ENCODE measurements at regions not wholly inside any gene's neighbourhood (a gene's known extent, or its start where the extent isn't known, plus 50 kb on each side); places are given as distances from the start of the nearest gene placed in this dataset.

- ChIA-PET CTCF (ENCODE audit: low intra/inter-chr PET ratio, low total read pairs) (no interaction called here), POLR2A (no interaction called here)
- TF ChIP-seq BATF2 (CRISPR knock-in tag; IDR thresholded peaks at IDR 0.05) (no peak), SMARCC2 (IDR thresholded peaks at IDR 0.05) (no peak), IKZF4 (CRISPR knock-in tag; IDR thresholded peaks at IDR 0.05; ENCODE audit: borderline replicate concordance, low read depth, not compliant biosample characterization) (no peak), ZBTB10 (CRISPR knock-in tag; IDR thresholded peaks at IDR 0.05; ENCODE audit: borderline replicate concordance) (no peak), CREB1 (IDR thresholded peaks at IDR 0.05) (peak; percentile 95), CREB1 (CRISPR knock-in tag; IDR thresholded peaks at IDR 0.05) (no peak), ATF7 (IDR thresholded peaks at IDR 0.05) (peak; percentile 80), ATF7 (CRISPR knock-in tag; IDR thresholded peaks at IDR 0.05) (no peak)
- no peak overlapping the region for H3K9ac ChIP-seq (ENCODE audit: insufficient read depth, low read depth, low read length)
- intact Hi-C loops (cut with micrococcal nuclease; ENCODE audit: unreplicated experiment) (no loop called here), in situ Hi-C loops (cut with HindIII; ENCODE audit: extremely low pct_ligation_motif_present, low pct_unique_long_range_greater_than_20kb) (no loop called here)
- no peak overlapping the region for H3K27ac ChIP-seq (ENCODE audit: extremely low read length, insufficient read depth, low read length)
- DNase-seq (ENCODE audit: low spot score) (no peak), FAIRE-seq (no peak), ATAC-seq (no peak)
- no peaks in the 10 kb centered on the region for H3K4me1 ChIP-seq (ENCODE audit: insufficient read depth, low read length)
- H3K27me3 ChIP-seq (ENCODE audit: control insufficient read depth in 1 of 2, insufficient read depth in 2 of 2, low read length in 2 of 2), result peaks cover 8 to 52% of the 10 kb centered on the region in 2 experiments
- no peak overlapping the region for H3K4me2 ChIP-seq (ENCODE audit: low read depth, low read length)
- no peaks in the 10 kb centered on the region for H3K36me3 ChIP-seq (replicated peaks in 1 of 2; ENCODE audit: control insufficient read depth in 1 of 2, insufficient read depth in 2 of 2, low read length in 2 of 2)
- H3K4me3 ChIP-seq (replicated peaks in 1 of 3; ENCODE audit: insufficient read depth in 1 of 3, low read depth in 2 of 3, low read length in 3 of 3), result no peak overlapping the region
- H4K20me1 ChIP-seq (ENCODE audit: insufficient read depth, low read length), result no peaks in the 10 kb centered on the region; the same call in 1 of the 2 replicates
- H2AFZ ChIP-seq (ENCODE audit: low read length), result no peak overlapping the region
- BruUV-seq (replicated peaks), result no TSS peak
- 4% methylated on average over 4 of the region's 4 CpGs for WGBS (ENCODE audit: low lambda C conversion rate)
- no peaks in the 10 kb centered on the region for H3K79me2 ChIP-seq (ENCODE audit: insufficient read depth, low read length)
- H3K9me3 ChIP-seq (ENCODE audit: low read length), result peaks cover 20% of the 10 kb centered on the region
Observed at GRCh38 chr20:63145156-63145555, 70.8 kb downstream of the YTHDF1 start.

Data from HepG2 (cell line).